Neutrophil (primary cell): ENCODE measurements at regions not wholly inside any gene's neighbourhood (a gene's known extent, or its start where the extent isn't known, plus 50 kb on each side); places are given as distances from the start of the nearest gene placed in this dataset.

Source experiments
- H3K27ac ChIP-seq: fragments of 200-600 bp; sonication (generic); 2 replicates; pipeline ENCODE4 v1.5.1; 2016; ENCODE audit warnings: mild to moderate bottlenecking, moderate library complexity
- H3K27me3 ChIP-seq: fragments of 200-600 bp; sonication (generic); 2 replicates; pipeline ENCODE4 v1.6.0; 2016; ENCODE audit warnings: mild to moderate bottlenecking
- H3K36me3 ChIP-seq: fragments of 200-600 bp; sonication (generic); 2 replicates; pipeline ENCODE4 v1.5.1; 2017
- H3K4me1 ChIP-seq, 2 experiments: fragments of 200-600 bp in 1 of 2; sonication (generic) in 1 of 2; 1 replicate in 1 of 2; 2 replicates in 1 of 2; pipeline versions ENCODE4 v1.5.1 to v1.6.1; 2013 to 2016; ENCODE audit warnings: low read depth in 1 of 2, low read length in 1 of 2, mild to moderate bottlenecking in 1 of 2, moderate library complexity in 1 of 2; ENCODE audit not compliant: control insufficient read depth in 1 of 2, insufficient read depth in 1 of 2
- H3K4me3 ChIP-seq, 2 experiments: fragments of 200-600 bp in 1 of 2; sonication (generic) in 1 of 2; 1 replicate in 1 of 2; 2 replicates in 1 of 2; pipeline ENCODE4 v1.5.1; 2013 to 2016; ENCODE audit warnings: low read depth in 1 of 2, low read length in 1 of 2, mild to moderate bottlenecking in 1 of 2, moderate library complexity in 1 of 2
- H3K9me3 ChIP-seq: fragments of 200-600 bp; sonication (generic); 2 replicates; pipeline ENCODE4 v1.5.1; 2016
- TF ChIP-seq, protein P1 (sequence below): fragments of 200-600 bp; sonication (generic); IDR thresholded peaks from 2 replicates; pipeline ENCODE4 v1.5.1; 2016; ENCODE audit warnings: antibody characterized with exemption

DNA sequence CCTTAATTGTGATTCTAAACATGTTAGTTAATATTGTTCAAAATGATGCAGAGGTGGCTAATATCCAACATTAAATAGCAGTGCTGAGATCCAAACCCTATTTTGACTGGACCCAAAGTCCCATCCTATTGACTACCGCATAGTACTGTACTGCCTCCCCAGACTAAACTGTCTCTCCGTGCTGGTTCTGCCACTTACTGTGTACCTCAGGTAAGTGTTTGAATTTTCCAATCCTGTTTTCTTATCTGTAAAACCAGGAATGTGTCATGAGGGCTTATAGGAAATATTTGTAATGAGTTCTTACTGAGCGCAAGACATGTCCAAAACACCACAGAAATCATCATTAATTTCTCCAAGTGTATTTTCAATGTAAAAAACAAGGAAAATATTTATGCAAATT is 209.2 kb upstream of the CD180 start:
- Histone ChIP-seq H3K4me3 (no peak overlapping the region), H3K36me3 (no peaks in the 10 kb centered on the region), H3K4me1 (peaks cover 5 to 10% of the 10 kb centered on the region in 2 experiments), H3K27me3 (no peaks in the 10 kb centered on the region), H3K27ac (no peak overlapping the region), H3K9me3 (no peaks in the 10 kb centered on the region)
- TF ChIP-seq, protein P1, sequence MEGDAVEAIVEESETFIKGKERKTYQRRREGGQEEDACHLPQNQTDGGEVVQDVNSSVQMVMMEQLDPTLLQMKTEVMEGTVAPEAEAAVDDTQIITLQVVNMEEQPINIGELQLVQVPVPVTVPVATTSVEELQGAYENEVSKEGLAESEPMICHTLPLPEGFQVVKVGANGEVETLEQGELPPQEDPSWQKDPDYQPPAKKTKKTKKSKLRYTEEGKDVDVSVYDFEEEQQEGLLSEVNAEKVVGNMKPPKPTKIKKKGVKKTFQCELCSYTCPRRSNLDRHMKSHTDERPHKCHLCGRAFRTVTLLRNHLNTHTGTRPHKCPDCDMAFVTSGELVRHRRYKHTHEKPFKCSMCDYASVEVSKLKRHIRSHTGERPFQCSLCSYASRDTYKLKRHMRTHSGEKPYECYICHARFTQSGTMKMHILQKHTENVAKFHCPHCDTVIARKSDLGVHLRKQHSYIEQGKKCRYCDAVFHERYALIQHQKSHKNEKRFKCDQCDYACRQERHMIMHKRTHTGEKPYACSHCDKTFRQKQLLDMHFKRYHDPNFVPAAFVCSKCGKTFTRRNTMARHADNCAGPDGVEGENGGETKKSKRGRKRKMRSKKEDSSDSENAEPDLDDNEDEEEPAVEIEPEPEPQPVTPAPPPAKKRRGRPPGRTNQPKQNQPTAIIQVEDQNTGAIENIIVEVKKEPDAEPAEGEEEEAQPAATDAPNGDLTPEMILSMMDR = no peak

DNA sequence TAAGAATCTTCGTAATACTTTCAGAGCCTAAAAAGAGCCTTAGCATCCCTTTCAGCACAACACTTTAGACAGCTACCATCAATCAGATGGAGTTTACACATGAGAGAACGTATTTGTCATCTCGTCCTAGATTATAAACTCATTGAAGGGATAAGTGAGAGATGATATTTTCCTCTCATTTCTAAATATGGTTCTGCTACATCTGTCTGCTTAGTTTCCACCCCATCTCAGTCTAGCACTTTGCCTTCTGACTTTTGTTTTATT is 208.4 kb upstream of the CD180 start:
- TF ChIP-seq, protein P1 = no peak
- no peaks in the 10 kb centered on the region for H3K36me3 ChIP-seq
- H3K9me3 ChIP-seq = no peaks in the 10 kb centered on the region

DNA sequence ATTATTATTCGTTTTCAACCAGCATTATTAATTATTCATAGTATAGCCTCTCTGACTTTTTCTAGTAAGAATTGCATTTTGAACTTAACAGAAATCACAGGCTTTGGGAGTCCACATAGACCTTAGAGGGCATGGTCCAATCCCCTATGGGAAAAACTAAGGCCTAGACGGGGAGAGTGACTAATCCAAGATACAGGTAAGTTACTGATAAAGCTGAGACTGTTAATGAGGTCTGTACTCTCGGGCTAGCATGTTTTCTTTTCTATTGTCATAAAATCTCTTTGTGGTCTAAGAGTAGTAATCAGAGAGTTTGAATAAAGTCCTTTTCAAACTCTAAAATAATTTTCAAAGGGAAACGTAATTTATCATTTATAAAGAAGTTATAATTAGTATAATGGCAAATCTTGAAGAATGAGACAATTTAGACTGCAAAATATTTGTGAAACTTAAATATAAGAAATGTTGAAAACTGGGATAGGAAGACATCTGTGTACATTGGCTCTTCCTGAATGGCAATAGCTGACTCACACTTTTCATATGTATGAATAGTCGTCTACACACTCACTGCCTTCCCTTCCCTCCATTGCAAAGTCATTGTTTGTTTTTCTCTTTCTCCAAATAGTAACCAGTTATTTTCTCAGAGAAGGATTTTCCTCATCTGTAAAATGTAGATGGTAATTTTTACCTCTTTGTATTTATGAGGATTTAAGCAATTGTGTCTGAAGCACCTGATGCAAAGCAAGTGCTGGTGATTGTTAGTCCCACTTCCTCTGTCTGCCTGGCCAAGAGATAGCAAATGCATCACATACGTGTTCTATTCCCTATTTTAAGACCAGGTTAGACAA is 207.9 kb upstream of the CD180 start:
- no peak overlapping the region for H3K27ac ChIP-seq
- TF ChIP-seq, protein P1 = no peak
- no peaks in the 10 kb centered on the region for H3K36me3 ChIP-seq
- H3K27me3 ChIP-seq = no peaks in the 10 kb centered on the region
- no peaks in the 10 kb centered on the region for H3K9me3 ChIP-seq
- H3K4me3 ChIP-seq = no peak overlapping the region
- peaks cover 4 to 7% of the 10 kb centered on the region in 2 experiments for H3K4me1 ChIP-seq

More for the DNA sequence above, 208.4 kb upstream of the CD180 start:
- Histone ChIP-seq H3K27me3 (no peaks in the 10 kb centered on the region), H3K4me3 (no peak overlapping the region), H3K4me1 (peaks cover 5 to 10% of the 10 kb centered on the region in 2 experiments), H3K27ac (no peak overlapping the region)

DNA sequence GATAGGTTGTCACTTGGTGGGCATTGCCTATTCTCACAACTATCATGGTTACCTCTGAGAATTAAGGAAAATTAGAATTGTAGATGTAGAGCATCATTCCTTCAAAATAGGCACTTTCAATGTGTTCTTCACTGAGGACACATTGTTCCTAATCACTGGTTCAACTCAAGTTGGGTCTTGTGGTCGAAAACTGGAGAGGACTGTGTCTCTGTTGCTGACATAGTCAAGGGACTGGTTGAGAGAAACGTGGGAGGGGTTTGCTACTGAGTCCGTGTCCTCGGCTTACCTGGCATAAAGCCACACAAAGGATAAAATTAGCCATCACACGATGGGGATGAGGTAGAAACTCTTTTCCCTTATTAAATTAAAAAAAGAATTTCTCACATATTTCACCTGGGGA is 205.9 kb upstream of the CD180 start:
- Histone ChIP-seq H3K4me1 (no peaks in the 10 kb centered on the region), H3K27me3 (no peaks in the 10 kb centered on the region), H3K36me3 (no peaks in the 10 kb centered on the region), H3K4me3 (no peak overlapping the region), H3K27ac (no peak overlapping the region), H3K9me3 (no peaks in the 10 kb centered on the region)
- TF ChIP-seq, protein P1 = no peak

DNA sequence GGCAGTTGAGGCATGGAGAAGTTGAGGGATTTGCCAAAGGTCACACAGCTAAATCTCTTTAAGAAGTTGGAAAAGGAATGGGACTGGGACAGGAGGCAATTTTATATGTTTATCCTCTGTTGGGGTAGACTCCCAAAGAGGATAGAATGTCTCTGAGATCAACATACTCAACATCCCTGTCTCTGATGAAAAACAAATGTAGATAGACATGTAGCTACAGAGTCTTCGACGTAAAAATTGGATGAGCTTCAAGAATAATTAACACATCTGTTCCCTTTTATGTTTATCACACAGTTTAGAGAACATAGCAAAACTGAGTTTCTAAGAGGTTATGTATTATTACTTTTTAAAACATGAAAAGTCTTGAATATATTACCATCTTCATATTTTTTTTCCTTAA is 204.6 kb upstream of the CD180 start:
- Histone ChIP-seq H3K4me3 (no peak overlapping the region), H3K27me3 (no peaks in the 10 kb centered on the region), H3K9me3 (no peaks in the 10 kb centered on the region), H3K27ac (no peak overlapping the region), H3K4me1 (no peaks in the 10 kb centered on the region), H3K36me3 (no peaks in the 10 kb centered on the region)
- TF ChIP-seq, protein P1 = no peak
